HFF-Myc (cell line): ENCODE measurements at regions not wholly inside any gene's neighbourhood (a gene's known extent, or its start where the extent isn't known, plus 50 kb on each side); places are given as distances from the start of the nearest gene placed in this dataset.

Source experiments
- DNase-seq: peaks from one replicate; pipeline ENCODE4 v3.0.0-alpha.2; 2011; ENCODE audit warnings: low read depth; ENCODE audit errors: extremely low read depth
- H3K4me3 ChIP-seq: replicated peaks from 2 replicates; pipeline ENCODE4 v1.5.1; 2011; ENCODE audit warnings: low read depth, mild to moderate bottlenecking, control low read depth, low read length
- TF ChIP-seq, protein P1 (sequence below): IDR thresholded peaks from 2 replicates; pipeline ENCODE4 v1.5.1; 2012; ENCODE audit warnings: mild to moderate bottlenecking, low read depth, low read length, control low read depth; ENCODE audit errors: missing control alignments

DNA sequence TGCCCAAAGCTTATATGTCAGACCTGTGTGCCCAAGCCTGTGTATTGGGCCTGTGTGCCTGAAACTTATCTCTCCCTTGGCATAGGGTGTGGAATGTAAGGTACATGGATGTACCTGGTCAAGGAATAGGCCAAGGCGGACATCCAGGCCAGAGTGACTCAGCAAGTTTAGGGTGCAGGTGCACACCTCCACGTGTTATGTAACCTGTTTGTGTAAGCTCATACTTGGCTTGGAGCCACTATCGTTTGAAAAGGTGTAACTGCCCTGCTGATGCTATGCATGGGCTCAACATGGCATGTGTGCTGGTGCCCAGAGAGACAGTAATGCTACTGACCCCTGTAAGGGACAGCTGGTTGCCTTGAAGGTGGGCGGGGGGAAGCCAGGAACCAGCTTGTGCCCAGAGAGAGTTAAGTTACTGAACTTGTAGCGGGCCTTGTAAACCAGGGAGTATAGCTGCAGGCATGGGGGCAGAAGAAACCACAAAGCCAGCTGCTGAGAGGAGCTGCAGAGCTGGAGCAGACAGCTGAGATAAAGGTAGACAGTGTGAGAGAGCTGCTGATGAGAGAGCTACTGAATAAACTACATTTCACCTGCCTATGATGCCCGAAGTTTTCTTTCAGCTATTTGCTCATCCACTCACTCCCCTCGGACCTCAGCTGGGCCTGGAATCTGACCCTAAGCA lies 656.4 kb upstream of the ZWINT start:
- DNase-seq: no peak
- TF ChIP-seq, protein P1, sequence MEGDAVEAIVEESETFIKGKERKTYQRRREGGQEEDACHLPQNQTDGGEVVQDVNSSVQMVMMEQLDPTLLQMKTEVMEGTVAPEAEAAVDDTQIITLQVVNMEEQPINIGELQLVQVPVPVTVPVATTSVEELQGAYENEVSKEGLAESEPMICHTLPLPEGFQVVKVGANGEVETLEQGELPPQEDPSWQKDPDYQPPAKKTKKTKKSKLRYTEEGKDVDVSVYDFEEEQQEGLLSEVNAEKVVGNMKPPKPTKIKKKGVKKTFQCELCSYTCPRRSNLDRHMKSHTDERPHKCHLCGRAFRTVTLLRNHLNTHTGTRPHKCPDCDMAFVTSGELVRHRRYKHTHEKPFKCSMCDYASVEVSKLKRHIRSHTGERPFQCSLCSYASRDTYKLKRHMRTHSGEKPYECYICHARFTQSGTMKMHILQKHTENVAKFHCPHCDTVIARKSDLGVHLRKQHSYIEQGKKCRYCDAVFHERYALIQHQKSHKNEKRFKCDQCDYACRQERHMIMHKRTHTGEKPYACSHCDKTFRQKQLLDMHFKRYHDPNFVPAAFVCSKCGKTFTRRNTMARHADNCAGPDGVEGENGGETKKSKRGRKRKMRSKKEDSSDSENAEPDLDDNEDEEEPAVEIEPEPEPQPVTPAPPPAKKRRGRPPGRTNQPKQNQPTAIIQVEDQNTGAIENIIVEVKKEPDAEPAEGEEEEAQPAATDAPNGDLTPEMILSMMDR: no peak
- no peak overlapping the region for H3K4me3 ChIP-seq

DNA sequence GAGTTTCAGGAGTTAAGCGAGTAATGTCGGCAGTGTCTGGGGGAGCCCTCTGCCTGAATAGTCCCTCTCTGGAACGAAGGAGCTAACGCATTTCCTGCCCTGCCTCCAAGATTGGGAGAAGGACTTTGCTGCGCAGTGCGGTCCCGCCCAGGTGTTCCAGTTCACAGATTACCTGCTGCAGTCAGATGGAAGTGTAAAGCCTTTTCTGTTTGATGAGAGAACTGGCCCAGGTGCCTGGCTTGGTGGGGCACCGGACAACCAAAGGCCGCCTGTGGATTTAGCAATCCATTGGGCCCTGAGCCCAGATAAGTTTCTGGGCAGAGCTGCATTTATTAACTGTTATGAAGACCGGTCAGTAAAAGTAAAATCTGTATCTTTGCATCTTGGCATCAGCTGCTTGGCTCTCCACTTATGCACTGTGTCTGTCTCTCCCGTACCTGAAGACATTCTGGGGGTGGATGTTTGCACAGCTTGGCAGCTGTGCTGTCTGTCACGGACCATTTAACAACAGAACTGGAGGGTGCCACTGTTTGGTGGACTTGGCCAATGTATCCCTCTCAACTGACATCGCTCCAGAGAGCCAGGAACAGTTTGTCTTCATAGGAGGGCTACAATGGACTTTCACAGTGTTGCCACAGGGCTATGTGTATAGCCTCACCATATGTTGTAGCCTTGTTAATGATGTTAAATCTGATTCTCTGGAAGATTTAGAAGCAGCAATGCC lies 654.7 kb upstream of the ZWINT start:
- TF ChIP-seq, protein P1: no peak
- no peak for DNase-seq

DNA sequence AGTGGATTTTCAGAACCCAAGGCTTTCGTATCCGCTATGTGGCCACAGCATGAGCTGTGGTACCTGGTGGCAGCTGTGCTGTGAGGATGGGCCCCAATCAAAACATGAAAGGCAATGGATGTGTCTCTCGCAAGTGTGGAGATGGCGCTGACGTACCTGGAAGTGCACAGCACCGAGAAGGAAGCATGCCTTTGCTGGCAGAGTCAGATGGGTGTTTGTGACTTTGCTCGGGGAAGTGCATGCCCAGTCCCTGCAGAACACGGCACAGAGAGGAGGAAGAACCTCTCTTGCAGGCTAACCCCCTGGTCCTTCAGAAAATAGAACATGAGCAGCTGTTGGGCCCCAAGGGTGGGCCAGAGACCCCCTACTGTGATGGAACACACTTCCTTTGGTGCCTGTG lies 654.1 kb upstream of the ZWINT start:
- no peak overlapping the region for H3K4me3 ChIP-seq
- TF ChIP-seq, protein P1: no peak
- DNase-seq: no peak

More for the DNA sequence above, 654.7 kb upstream of the ZWINT start:
- H3K4me3 ChIP-seq: no peak overlapping the region

DNA sequence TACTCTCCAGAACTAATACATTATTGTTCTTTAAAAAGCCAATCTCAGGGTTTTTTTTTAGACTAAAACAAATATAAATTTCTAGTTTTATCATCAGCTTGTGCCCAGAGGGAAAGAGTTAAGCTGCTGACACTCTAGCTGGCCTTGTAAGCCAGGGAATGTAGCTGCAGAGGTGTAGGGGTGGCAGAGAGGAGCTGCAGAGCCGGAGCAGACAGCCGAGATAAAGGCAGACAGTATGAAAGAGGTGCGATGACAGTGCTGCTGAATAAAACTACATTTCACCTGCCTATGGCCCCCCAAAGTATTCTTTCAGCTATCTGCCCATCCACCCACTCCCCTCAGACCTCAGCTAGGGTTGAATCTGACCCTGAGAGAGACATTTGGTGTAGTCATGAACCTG lies 653.7 kb upstream of the ZWINT start:
- no peak overlapping the region for H3K4me3 ChIP-seq
- no peak for DNase-seq
- TF ChIP-seq, protein P1: no peak

DNA sequence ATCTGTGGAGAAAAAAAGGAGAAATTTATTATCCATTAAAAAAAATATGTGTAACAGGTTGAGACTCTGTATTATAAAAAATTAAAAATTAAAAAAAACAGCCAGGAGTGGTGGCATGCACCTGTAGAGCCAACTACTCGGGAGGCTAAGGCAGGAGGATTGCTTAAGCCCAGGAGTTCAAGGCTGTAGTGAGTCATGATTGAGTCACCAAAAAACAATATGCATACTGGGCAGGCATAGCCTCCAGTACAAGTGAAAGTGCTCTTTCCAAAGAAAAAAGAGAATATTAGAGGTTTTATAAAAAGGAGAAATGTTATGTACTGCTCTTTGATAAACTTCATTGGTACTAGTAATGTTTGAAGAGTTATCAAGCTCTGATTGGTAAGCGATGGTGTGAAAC lies 647.1 kb upstream of the ZWINT start:
- no peak overlapping the region for H3K4me3 ChIP-seq
- no peak for DNase-seq
- TF ChIP-seq, protein P1: no peak

DNA sequence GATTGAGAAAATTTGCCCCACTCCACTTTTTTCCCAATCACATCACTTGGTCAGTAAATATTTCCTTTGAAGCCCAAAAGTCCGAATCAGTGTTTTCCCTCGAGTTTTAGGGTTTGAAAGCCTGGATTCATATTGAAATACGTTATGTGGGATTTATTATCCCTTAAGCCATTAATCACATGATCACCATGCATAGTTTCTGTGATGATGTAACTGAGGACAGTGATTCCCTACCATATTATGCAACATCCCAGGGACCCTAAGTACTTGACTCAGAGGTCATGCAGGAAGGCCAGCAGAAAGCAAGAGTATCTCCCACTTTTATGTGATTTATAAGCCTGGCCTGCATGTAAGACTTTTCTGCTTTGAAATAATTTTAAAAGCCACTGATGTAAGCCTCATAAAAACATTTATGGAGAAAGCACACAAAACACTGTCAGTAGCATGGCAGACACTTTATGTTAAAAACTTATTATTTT lies 630.6 kb upstream of the ZWINT start:
- no peak for DNase-seq
- H3K4me3 ChIP-seq: no peak overlapping the region
- TF ChIP-seq, protein P1: no peak
